ENCODE measurements at regions not wholly inside any gene's neighbourhood (a gene's known extent, or its start where the extent isn't known, plus 50 kb on each side); places are given as distances from the start of the nearest gene placed in this dataset.

DNA sequence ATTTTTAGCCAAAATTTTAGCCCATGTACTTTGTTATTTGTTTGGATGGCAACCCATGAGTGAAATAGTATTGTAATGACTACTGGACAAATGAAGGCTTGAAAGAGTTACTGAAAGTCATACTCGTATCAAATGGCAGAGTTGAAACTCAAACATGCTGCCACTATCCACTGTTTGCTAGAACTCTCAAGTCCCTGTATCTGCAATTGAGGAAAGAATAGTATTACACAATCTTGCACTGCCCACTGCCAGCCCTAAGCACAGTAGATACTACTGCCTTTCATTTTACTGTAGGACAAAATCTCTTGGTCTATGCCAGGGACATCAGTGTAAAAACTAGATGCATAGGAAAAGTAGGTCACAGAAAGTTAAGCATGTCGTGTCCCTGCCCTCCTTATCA lies 581.1 kb upstream of the PLXNA2 start:
- WGBS, 2 donors, result 52 to 62% methylated on average over 2 of the region's 2 CpGs
- Histone ChIP-seq H3K4me3 (no peak overlapping the region), H3K9me3 (no peaks in the 10 kb centered on the region), H3K27me3 (peaks cover 0 to 8% (median 0%) of the 10 kb centered on the region in 7 donors), H3K27ac (no peak overlapping the region), H3K4me1 (no peaks in the 10 kb centered on the region), H3K36me3 (no peaks in the 10 kb centered on the region)
- intact Hi-C loops (cut with DNase I), result no loop called here
- TF ChIP-seq, protein P1, sequence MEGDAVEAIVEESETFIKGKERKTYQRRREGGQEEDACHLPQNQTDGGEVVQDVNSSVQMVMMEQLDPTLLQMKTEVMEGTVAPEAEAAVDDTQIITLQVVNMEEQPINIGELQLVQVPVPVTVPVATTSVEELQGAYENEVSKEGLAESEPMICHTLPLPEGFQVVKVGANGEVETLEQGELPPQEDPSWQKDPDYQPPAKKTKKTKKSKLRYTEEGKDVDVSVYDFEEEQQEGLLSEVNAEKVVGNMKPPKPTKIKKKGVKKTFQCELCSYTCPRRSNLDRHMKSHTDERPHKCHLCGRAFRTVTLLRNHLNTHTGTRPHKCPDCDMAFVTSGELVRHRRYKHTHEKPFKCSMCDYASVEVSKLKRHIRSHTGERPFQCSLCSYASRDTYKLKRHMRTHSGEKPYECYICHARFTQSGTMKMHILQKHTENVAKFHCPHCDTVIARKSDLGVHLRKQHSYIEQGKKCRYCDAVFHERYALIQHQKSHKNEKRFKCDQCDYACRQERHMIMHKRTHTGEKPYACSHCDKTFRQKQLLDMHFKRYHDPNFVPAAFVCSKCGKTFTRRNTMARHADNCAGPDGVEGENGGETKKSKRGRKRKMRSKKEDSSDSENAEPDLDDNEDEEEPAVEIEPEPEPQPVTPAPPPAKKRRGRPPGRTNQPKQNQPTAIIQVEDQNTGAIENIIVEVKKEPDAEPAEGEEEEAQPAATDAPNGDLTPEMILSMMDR (IDR thresholded peaks at IDR 0.05), result no peak
- ATAC-seq, result no peak
- no peak for DNase-seq

DNA sequence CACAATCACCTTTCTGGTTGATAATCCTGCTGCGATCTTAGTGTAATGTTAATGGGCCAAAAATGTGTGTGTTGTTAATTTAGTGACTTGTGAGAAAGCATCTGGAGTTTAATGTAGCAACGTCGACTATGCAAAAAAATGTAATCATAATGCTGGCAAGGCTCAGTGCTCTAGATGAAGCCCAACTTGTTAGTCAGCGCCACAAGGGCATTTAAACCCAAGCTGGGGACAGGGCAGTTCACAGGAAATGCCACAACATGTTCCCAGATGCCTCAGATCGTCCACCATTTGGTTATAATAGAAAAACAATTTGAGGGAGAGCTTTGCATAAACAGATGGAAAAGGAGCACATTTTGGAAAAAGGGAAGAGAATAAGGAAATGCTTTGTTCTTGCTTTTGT lies 585.4 kb upstream of the PLXNA2 start:
- ATAC-seq, result no peak
- 63 to 65% methylated on average over 5 of the region's 5 CpGs for WGBS, 2 donors

DNA sequence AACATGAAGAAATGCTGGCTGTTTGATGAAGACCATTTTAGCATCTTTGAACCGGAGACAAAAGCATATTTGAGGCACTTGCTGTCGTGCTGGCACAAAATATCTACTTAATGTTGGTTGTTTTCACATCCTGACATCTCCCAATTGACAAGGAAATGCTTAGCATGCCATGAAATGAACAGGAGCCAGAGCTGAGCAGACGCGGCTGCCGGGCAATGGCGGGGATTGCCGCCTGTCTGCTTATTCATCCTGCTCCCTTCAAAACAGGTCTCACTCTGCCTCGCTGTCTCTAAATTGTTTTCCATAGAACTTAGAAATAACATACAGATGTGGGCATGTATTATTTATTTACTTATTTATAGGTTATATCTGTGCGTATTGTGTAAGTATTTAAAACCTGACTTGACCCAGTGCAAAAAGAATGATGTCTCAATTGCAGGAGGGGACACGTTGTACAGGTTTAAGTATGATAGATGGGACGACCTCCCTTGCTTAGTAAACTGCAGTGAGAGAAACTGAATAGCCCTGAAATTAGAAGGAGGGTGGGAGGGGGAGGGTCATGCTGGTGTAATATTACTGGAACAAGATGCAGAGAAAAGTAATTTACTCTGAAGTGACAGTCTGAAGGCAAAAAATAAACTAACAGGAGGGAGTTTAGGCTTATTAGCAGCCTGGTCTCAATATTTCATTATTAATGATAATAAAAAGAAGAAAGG lies 590.4 kb upstream of the PLXNA2 start:
- TF ChIP-seq, protein P1 (IDR thresholded peaks at IDR 0.05), result no peak

More for the DNA sequence above, 585.4 kb upstream of the PLXNA2 start:
- no peaks in the 10 kb centered on the region for H3K4me1 ChIP-seq
- TF ChIP-seq, protein P1 (IDR thresholded peaks at IDR 0.05), result no peak
- DNase-seq, result no peak
- intact Hi-C loops (cut with DNase I), result no loop called here
- no peaks in the 10 kb centered on the region for H3K9me3 ChIP-seq
- H3K4me3 ChIP-seq, result no peak overlapping the region
- H3K36me3 ChIP-seq, result no peaks in the 10 kb centered on the region
- peaks cover 0 to 17% (median 0%) of the 10 kb centered on the region in 7 donors for H3K27me3 ChIP-seq
- no peak overlapping the region for H3K27ac ChIP-seq

DNA sequence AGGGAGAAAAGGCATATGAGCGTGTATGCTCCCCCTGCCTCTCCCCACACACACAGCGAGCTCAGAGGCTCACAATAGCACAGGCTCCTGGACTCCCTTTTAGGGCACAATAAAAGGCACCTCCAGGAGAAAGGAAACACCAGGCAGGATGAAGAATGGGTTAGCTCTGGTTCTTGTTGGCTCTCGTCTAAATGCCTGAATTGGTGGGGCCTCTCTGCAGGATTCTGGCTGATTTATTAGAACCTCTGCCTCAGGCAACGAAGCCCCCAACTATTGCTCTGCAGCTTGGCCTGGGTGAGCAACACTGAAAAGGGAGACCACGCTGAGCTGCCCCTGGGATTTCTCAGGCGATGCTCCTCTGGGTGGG lies 590.9 kb upstream of the PLXNA2 start:
- TF ChIP-seq, protein P1 (IDR thresholded peaks at IDR 0.05), result no peak
- no peaks in the 10 kb centered on the region for H3K4me1 ChIP-seq
- no peaks in the 10 kb centered on the region for H3K9me3 ChIP-seq
- H3K4me3 ChIP-seq, result no peak overlapping the region
- no peak overlapping the region for H3K27ac ChIP-seq
- ATAC-seq (no peak), DNase-seq (no peak)
- H3K36me3 ChIP-seq, result no peaks in the 10 kb centered on the region
- WGBS, 2 donors, result 86 to 89% methylated on average over 6 of the region's 6 CpGs
- H3K27me3 ChIP-seq, result peaks cover 0 to 13% (median 0%) of the 10 kb centered on the region in 7 donors
- intact Hi-C loops (cut with DNase I), result no loop called here

More for the DNA sequence above, 590.4 kb upstream of the PLXNA2 start:
- intact Hi-C loops (cut with DNase I), result no loop called here
- WGBS, 2 donors, result 31 to 36% methylated on average over 11 of the region's 11 CpGs
- Histone ChIP-seq H3K9me3 (no peaks in the 10 kb centered on the region), H3K27ac (no peak overlapping the region), H3K4me3 (no peak overlapping the region), H3K36me3 (no peaks in the 10 kb centered on the region), H3K27me3 (peaks cover 0 to 13% (median 0%) of the 10 kb centered on the region in 7 donors), H3K4me1 (no peaks in the 10 kb centered on the region)
- ATAC-seq (no peak), DNase-seq (no peak)

Data from heart right ventricle (tissue), 16 donors.